ENCODE measurements at regions not wholly inside any gene's neighbourhood (a gene's known extent, or its start where the extent isn't known, plus 50 kb on each side); places are given as distances from the start of the nearest gene placed in this dataset.

DNA sequence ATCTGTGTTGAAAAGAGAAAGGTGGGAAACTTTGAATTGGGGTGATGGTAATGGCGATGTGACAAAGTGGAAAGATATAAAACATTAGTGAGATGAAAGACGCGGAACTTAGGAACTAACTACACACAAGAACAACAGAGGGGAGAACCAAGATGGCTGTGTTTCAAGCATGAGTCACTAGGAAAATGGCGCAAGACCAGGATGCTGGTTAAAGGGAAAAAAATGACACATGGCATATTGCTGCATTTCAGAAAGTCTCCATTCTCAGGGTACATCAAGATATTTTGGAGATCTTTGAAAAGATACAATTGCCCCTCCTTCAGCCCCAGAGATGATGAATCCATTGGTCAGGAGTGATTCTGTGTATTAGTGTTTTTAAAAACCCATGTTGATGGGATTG lies 164.4 kb downstream of the FBXO8 start:
- Histone ChIP-seq H3K4me2 (ENCODE audit: insufficient read depth, insufficient read length, low read length) (no peak overlapping the region), H3K4ac (ENCODE audit: low read depth, low read length) (no peak overlapping the region), H3K14ac (ENCODE audit: insufficient read depth, low read length) (no peak overlapping the region), H3K23me2 (ENCODE audit: insufficient read length, low read depth, low read length, poor library complexity, severe bottlenecking) (no peaks in the 10 kb centered on the region), H3K18ac (ENCODE audit: insufficient read length, low read depth, low read length) (no peak overlapping the region), H3K4me1 (ENCODE audit: insufficient read depth, low read length) (no peaks in the 10 kb centered on the region), H2AFZ (ENCODE audit: low read length) (no peak overlapping the region), H2BK5ac (ENCODE audit: insufficient read length, low read length) (no peak overlapping the region), H3K9me3 (ENCODE audit: control insufficient read depth, low read depth, low read length) (no peaks in the 10 kb centered on the region), H4K8ac (replicated peaks; ENCODE audit: insufficient read length, low read depth, low read length) (no peak overlapping the region), H4K5ac (ENCODE audit: insufficient read length, low read depth, low read length) (no peak overlapping the region), H3K27ac (ENCODE audit: insufficient read length, low read depth, low read length) (no peak overlapping the region), H3K79me1 (ENCODE audit: insufficient read depth, low read depth, low read length, poor library complexity, severe bottlenecking) (no peaks in the 10 kb centered on the region), H2BK20ac (ENCODE audit: low read depth, low read length, poor library complexity, severe bottlenecking) (no peak overlapping the region), H3K9ac (ENCODE audit: extremely low read depth, insufficient read length, low read length) (no peak overlapping the region), H2BK120ac (ENCODE audit: low read depth, low read length, poor library complexity, severe bottlenecking) (no peak overlapping the region), H3K79me2 (ENCODE audit: insufficient read depth, low read length) (no peaks in the 10 kb centered on the region), H4K91ac (ENCODE audit: insufficient read length, low read depth, low read length) (no peak overlapping the region), H3K27me3 (ENCODE audit: insufficient read depth, low read length) (no peaks in the 10 kb centered on the region), H3T11ph (ENCODE audit: low read length) (no peak overlapping the region), H2AK5ac (ENCODE audit: insufficient read length, low read length) (no peak overlapping the region), H2BK12ac (ENCODE audit: insufficient read length, low read depth, low read length) (no peak overlapping the region), H2BK15ac (ENCODE audit: low read depth, low read length) (no peak overlapping the region), H3K56ac (ENCODE audit: insufficient read length, low read depth, low read length) (no peak overlapping the region), H3K23ac (ENCODE audit: insufficient read length, low read depth, low read length) (no peak overlapping the region), H4K20me1 (ENCODE audit: control insufficient read depth, insufficient read depth, insufficient read length) (no peaks in the 10 kb centered on the region)
- Mint-ChIP-seq H3K9me3 (no peaks in the 10 kb centered on the region), H3K4me3 (no peak overlapping the region), H3K36me3 (ENCODE audit: insufficient read depth in 1 of 3, low read depth in 3 of 3) (no peaks in the 10 kb centered on the region), H3K27ac (no peak overlapping the region), H3K4me1 (peaks cover 6 to 8% of the 10 kb centered on the region in 2 experiments), H3K27me3 (ENCODE audit: low read depth) (peaks cover 9% of the 10 kb centered on the region)
- DNase-seq: no peak
- WGBS (ENCODE audit: extremely low coverage, insufficient read length, low lambda C conversion rate): no CpG with 5 or more reads among the region's 4 CpGs
- TF ChIP-seq CTCF (conservative IDR thresholded peaks at IDR 0.05): no peak
